Liver (tissue), 7 donors: ENCODE measurements at regions not wholly inside any gene's neighbourhood (a gene's known extent, or its start where the extent isn't known, plus 50 kb on each side); places are given as distances from the start of the nearest gene placed in this dataset.

Experiments
- DNase-seq: peaks from one replicate; pipeline ENCODE4 v3.0.0-alpha.2; 2017; ENCODE audit warnings: low spot score
- H3K27ac ChIP-seq, 2 donors: one replicate each; pipeline ENCODE4 v1.7.0; 2013; ENCODE audit warnings: inconsistent platforms in 2 of 2, low read length in 2 of 2, control low read depth in 1 of 2, low read depth in 1 of 2, mild to moderate bottlenecking in 1 of 2
- H3K27me3 ChIP-seq, 4 donors: one replicate each; pipeline versions ENCODE4 v1.6.1 to v1.7.0; 2013; ENCODE audit warnings: low read length in 3 of 4, inconsistent platforms in 1 of 4, mild to moderate bottlenecking in 1 of 4, moderate library complexity in 1 of 4; ENCODE audit not compliant: control insufficient read depth in 4 of 4, insufficient read depth in 4 of 4
- H3K36me3 ChIP-seq, 4 donors: one replicate each; pipeline versions ENCODE4 v1.6.1 to v1.7.0; 2013; ENCODE audit warnings: low read length in 3 of 4, mild to moderate bottlenecking in 3 of 4, low read depth in 1 of 4, moderate library complexity in 1 of 4; ENCODE audit not compliant: control insufficient read depth in 4 of 4, insufficient read depth in 3 of 4
- H3K4me1 ChIP-seq, 4 donors: one replicate each; pipeline versions ENCODE4 v1.6.1 to v1.7.0; 2013; ENCODE audit warnings: low read length in 3 of 4, mild to moderate bottlenecking in 3 of 4, moderate library complexity in 1 of 4; ENCODE audit not compliant: control insufficient read depth in 4 of 4, insufficient read depth in 4 of 4
- H3K4me3 ChIP-seq, 3 donors: one replicate each; pipeline versions ENCODE4 v1.6.1 to v1.7.0; 2013; ENCODE audit warnings: low read length in 3 of 3, control low read depth in 1 of 3, low read depth in 1 of 3, mild to moderate bottlenecking in 1 of 3
- H3K9ac ChIP-seq, 2 donors: one replicate each; pipeline ENCODE4 v1.7.0; 2013; ENCODE audit warnings: low read length in 2 of 2, mild to moderate bottlenecking in 2 of 2, moderate library complexity in 2 of 2, control low read depth in 1 of 2, low read depth in 1 of 2
- H3K9me3 ChIP-seq, 4 donors: one replicate each; pipeline versions ENCODE4 v1.6.1 to v1.7.0; 2013; ENCODE audit warnings: low read length in 3 of 4; ENCODE audit not compliant: control insufficient read depth in 4 of 4
- EGR1 ChIP-seq, 2 donors: IDR thresholded peaks; 2 replicates each; pipeline ENCODE4 v1.6.1; 2016 to 2018; ENCODE audit warnings: antibody characterized with exemption in 2 of 2, low read depth in 2 of 2
- FOXA2 ChIP-seq: IDR thresholded peaks from 2 replicates; pipeline ENCODE4 v1.6.1; 2016; ENCODE audit warnings: antibody characterized with exemption
- GABPA ChIP-seq, 2 donors: IDR thresholded peaks in 1 of 2; conservative IDR thresholded peaks in 1 of 2; 2 replicates each; pipeline ENCODE4 v1.6.1; 2016; ENCODE audit warnings: antibody characterized with exemption in 2 of 2, mild to moderate bottlenecking in 1 of 2, moderate library complexity in 1 of 2
- HNF4A ChIP-seq, 2 donors: conservative IDR thresholded peaks; 2 replicates each; pipeline ENCODE4 v1.6.1; 2016; ENCODE audit warnings: antibody characterized with exemption in 2 of 2, mild to moderate bottlenecking in 2 of 2
- HNF4G ChIP-seq: IDR thresholded peaks from 2 replicates; pipeline ENCODE4 v1.6.1; 2016; ENCODE audit warnings: antibody characterized with exemption
- JUND ChIP-seq, 2 donors: IDR thresholded peaks; 2 replicates each; pipeline ENCODE4 v1.6.1; 2016; ENCODE audit warnings: antibody characterized with exemption in 2 of 2
- MAX ChIP-seq: IDR thresholded peaks from 2 replicates; pipeline ENCODE4 v1.6.1; 2016; ENCODE audit warnings: antibody characterized with exemption
- NR2F2 ChIP-seq: IDR thresholded peaks from 2 replicates; pipeline ENCODE4 v1.6.1; 2016; ENCODE audit warnings: antibody characterized with exemption
- RAD21 ChIP-seq, 2 donors: IDR thresholded peaks; 2 replicates each; pipeline ENCODE4 v1.6.1; 2016; ENCODE audit warnings: antibody characterized with exemption in 2 of 2, mild to moderate bottlenecking in 2 of 2
- REST ChIP-seq: IDR thresholded peaks from 2 replicates; pipeline ENCODE4 v1.6.1; 2016; ENCODE audit warnings: antibody characterized with exemption, mild to moderate bottlenecking
- RXRA ChIP-seq, 2 donors: IDR thresholded peaks; 2 replicates each; pipeline ENCODE4 v1.6.1; 2017 to 2018; ENCODE audit warnings: antibody characterized with exemption in 2 of 2, mild to moderate bottlenecking in 1 of 2
- SP1 ChIP-seq: IDR thresholded peaks from 2 replicates; pipeline ENCODE4 v1.6.1; 2018; ENCODE audit warnings: antibody characterized with exemption, mild to moderate bottlenecking
- YY1 ChIP-seq: IDR thresholded peaks from 2 replicates; pipeline ENCODE4 v1.6.1; 2016; ENCODE audit warnings: antibody characterized with exemption, mild to moderate bottlenecking
- ZBTB33 ChIP-seq: IDR thresholded peaks from 2 replicates; pipeline ENCODE4 v1.6.1; 2016; ENCODE audit warnings: antibody characterized with exemption
- WGBS: extraction: QIAGEN DNeasy Blood & Tissue Kit; methylation state at CpG from one replicate; pipeline ENCODE4 v1.1.7; 2013; 5-methylcytosine and 5-hydroxymethylcytosine counted together
- TF ChIP-seq, protein P1 (sequence below): IDR thresholded peaks from 2 replicates; pipeline ENCODE4 v1.6.1; 2016; ENCODE audit warnings: antibody characterized with exemption
- donor health status: healthy.
- donor health status: healthy.
- donor health status: healthy.
- donor health status: healthy.

GRCh38 chr5:2433086-2433485 is 318.4 kb downstream of the IRX2 start:
- Histone ChIP-seq H3K36me3 (no peaks in the 10 kb centered on the region), H3K4me1 (no peaks in the 10 kb centered on the region), H3K9me3 (no peaks in the 10 kb centered on the region), H3K9ac (no peak overlapping the region), H3K4me3 (no peak overlapping the region), H3K27me3 (no peaks in the 10 kb centered on the region), H3K27ac (no peak overlapping the region)
- DNase-seq = no peak
- TF ChIP-seq JUND (IDR thresholded peaks at IDR 0.05) (no peak), RXRA (IDR thresholded peaks at IDR 0.05) (no peak), MAX (no peak), EGR1 (IDR thresholded peaks at IDR 0.05; ENCODE audit: low read depth in 2 of 2) (no peak), FOXA2 (no peak)
- 71% methylated on average over 6 of the region's 6 CpGs for WGBS

- TF ChIP-seq EGR1 (IDR thresholded peaks at IDR 0.05; ENCODE audit: low read depth in 2 of 2) = no peak
- TF ChIP-seq HNF4A (conservative IDR thresholded peaks at IDR 0.05) = no peak
- TF ChIP-seq RAD21 (IDR thresholded peaks at IDR 0.05) = no peak
- no peak for TF ChIP-seq GABPA (IDR thresholded peaks at IDR 0.05 in 1 of 2, conservative IDR thresholded peaks at IDR 0.05 in 1 of 2)
- TF ChIP-seq REST = no peak
- TF ChIP-seq HNF4G = no peak
- TF ChIP-seq RXRA (IDR thresholded peaks at IDR 0.05) = no peak
- no peak for TF ChIP-seq SP1
- TF ChIP-seq NR2F2 = no peak
- TF ChIP-seq, protein P1, sequence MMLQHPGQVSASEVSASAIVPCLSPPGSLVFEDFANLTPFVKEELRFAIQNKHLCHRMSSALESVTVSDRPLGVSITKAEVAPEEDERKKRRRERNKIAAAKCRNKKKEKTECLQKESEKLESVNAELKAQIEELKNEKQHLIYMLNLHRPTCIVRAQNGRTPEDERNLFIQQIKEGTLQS = no peak
- no peak for TF ChIP-seq YY1
- TF ChIP-seq ZBTB33 = no peak
- DNase-seq = no peak
- no peak overlapping the region for H3K4me3 ChIP-seq
- no peaks in the 10 kb centered on the region for H3K9me3 ChIP-seq
- H3K36me3 ChIP-seq = no peaks in the 10 kb centered on the region
- H3K27me3 ChIP-seq = no peaks in the 10 kb centered on the region
- H3K9ac ChIP-seq = no peak overlapping the region
- no peaks in the 10 kb centered on the region for H3K4me1 ChIP-seq
- WGBS = 68% methylated on average over 14 of the region's 14 CpGs
- H3K27ac ChIP-seq = no peak overlapping the region
Observed at GRCh38 chr5:2432076-2432920, 319.2 kb downstream of the IRX2 start.
